ENCODE measurements at regions not wholly inside any gene's neighbourhood (a gene's known extent, or its start where the extent isn't known, plus 50 kb on each side); places are given as distances from the start of the nearest gene placed in this dataset.

DNA sequence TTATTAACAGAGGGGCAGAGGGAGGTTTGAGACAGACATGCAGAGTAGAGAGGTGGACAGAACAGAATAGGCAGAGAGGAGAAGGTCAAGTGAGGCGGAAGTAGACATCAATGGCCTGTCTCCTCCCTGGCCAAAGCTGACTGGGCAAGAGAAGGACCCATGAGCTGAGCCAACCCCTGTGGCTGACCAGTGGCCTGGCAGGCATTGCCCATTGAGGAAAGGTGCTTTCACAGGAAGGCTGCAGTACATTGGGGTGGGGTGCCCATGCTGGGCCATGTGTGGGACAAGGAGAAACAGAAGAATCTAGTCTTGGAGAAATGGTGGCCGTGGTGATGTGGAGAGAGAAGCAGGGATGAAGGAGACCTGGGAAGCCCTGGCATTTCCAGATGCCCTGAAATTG lies 76.0 kb downstream of the MYEOV start:
- H3K27me3 ChIP-seq (ENCODE audit: insufficient read depth, low read length) = no peaks in the 10 kb centered on the region

More for the DNA sequence above, 76.0 kb downstream of the MYEOV start:
- TF ChIP-seq, protein P1, sequence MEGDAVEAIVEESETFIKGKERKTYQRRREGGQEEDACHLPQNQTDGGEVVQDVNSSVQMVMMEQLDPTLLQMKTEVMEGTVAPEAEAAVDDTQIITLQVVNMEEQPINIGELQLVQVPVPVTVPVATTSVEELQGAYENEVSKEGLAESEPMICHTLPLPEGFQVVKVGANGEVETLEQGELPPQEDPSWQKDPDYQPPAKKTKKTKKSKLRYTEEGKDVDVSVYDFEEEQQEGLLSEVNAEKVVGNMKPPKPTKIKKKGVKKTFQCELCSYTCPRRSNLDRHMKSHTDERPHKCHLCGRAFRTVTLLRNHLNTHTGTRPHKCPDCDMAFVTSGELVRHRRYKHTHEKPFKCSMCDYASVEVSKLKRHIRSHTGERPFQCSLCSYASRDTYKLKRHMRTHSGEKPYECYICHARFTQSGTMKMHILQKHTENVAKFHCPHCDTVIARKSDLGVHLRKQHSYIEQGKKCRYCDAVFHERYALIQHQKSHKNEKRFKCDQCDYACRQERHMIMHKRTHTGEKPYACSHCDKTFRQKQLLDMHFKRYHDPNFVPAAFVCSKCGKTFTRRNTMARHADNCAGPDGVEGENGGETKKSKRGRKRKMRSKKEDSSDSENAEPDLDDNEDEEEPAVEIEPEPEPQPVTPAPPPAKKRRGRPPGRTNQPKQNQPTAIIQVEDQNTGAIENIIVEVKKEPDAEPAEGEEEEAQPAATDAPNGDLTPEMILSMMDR (conservative IDR thresholded peaks at IDR 0.05) = no peak
- Histone ChIP-seq H3K9me3 (ENCODE audit: control insufficient read depth, low read depth, low read length) (no peaks in the 10 kb centered on the region), H2BK5ac (ENCODE audit: insufficient read length, low read length) (no peak overlapping the region), H3K27ac (ENCODE audit: insufficient read length, low read depth, low read length) (no peak overlapping the region), H2AFZ (ENCODE audit: low read length) (no peak overlapping the region), H4K8ac (replicated peaks; ENCODE audit: insufficient read length, low read depth, low read length) (no peak overlapping the region), H3T11ph (ENCODE audit: low read length) (no peak overlapping the region), H2BK120ac (ENCODE audit: low read depth, low read length, poor library complexity, severe bottlenecking) (no peak overlapping the region), H3K14ac (ENCODE audit: insufficient read depth, low read length) (no peak overlapping the region), H3K23me2 (ENCODE audit: insufficient read length, low read depth, low read length, poor library complexity, severe bottlenecking) (no peaks in the 10 kb centered on the region), H3K79me2 (ENCODE audit: insufficient read depth, low read length) (no peaks in the 10 kb centered on the region), H3K18ac (ENCODE audit: insufficient read length, low read depth, low read length) (no peak overlapping the region), H2BK12ac (ENCODE audit: insufficient read length, low read depth, low read length) (no peak overlapping the region), H3K9ac (ENCODE audit: extremely low read depth, insufficient read length, low read length) (no peak overlapping the region), H4K91ac (ENCODE audit: insufficient read length, low read depth, low read length) (no peak overlapping the region), H3K4me1 (ENCODE audit: insufficient read depth, low read length) (no peaks in the 10 kb centered on the region), H3K56ac (ENCODE audit: insufficient read length, low read depth, low read length) (no peak overlapping the region), H2AK5ac (ENCODE audit: insufficient read length, low read length) (no peak overlapping the region), H3K23ac (ENCODE audit: insufficient read length, low read depth, low read length) (no peak overlapping the region), H3K4me2 (ENCODE audit: insufficient read depth, insufficient read length, low read length) (no peak overlapping the region), H3K4ac (ENCODE audit: low read depth, low read length) (no peak overlapping the region), H4K5ac (ENCODE audit: insufficient read length, low read depth, low read length) (no peak overlapping the region), H3K79me1 (ENCODE audit: insufficient read depth, low read depth, low read length, poor library complexity, severe bottlenecking) (no peaks in the 10 kb centered on the region), H4K20me1 (ENCODE audit: control insufficient read depth, insufficient read depth, insufficient read length) (no peaks in the 10 kb centered on the region), H2BK20ac (ENCODE audit: low read depth, low read length, poor library complexity, severe bottlenecking) (no peak overlapping the region), H2BK15ac (ENCODE audit: low read depth, low read length) (no peak overlapping the region)
- peaks cover 10 to 21% of the 10 kb centered on the region in 2 experiments; a peak in 3 of 5 replicates for H3K9me3 Mint-ChIP-seq
- no peak overlapping the region for H3K4me3 Mint-ChIP-seq
- H3K27ac Mint-ChIP-seq = no peak overlapping the region; a peak in 1 of 7 replicates
- no peak for DNase-seq
- peaks cover 0 to 15% (median 4%) of the 10 kb centered on the region in 3 experiments; a peak in 4 of 7 replicates for H3K36me3 Mint-ChIP-seq (ENCODE audit: insufficient read depth in 1 of 3, low read depth in 3 of 3)
- no peaks in the 10 kb centered on the region for H3K4me1 Mint-ChIP-seq
- H3K27me3 Mint-ChIP-seq (ENCODE audit: low read depth) = peaks cover 4% of the 10 kb centered on the region
- WGBS (ENCODE audit: extremely low coverage, insufficient read length, low lambda C conversion rate) = no CpG with 5 or more reads among the region's 2 CpGs

Data from H9 (cell line).